Embryonic facial prominence (tissue), 1 donor: ENCODE measurements at regions not wholly inside any gene's neighbourhood (a gene's known extent, or its start where the extent isn't known, plus 50 kb on each side); places are given as distances from the start of the nearest gene placed in this dataset.

ENCODE experiments used
- DNase-seq: peaks from one replicate; pipeline ENCODE4 v3.0.0-alpha.2; 2016; ENCODE audit errors: extremely low spot score

DNA sequence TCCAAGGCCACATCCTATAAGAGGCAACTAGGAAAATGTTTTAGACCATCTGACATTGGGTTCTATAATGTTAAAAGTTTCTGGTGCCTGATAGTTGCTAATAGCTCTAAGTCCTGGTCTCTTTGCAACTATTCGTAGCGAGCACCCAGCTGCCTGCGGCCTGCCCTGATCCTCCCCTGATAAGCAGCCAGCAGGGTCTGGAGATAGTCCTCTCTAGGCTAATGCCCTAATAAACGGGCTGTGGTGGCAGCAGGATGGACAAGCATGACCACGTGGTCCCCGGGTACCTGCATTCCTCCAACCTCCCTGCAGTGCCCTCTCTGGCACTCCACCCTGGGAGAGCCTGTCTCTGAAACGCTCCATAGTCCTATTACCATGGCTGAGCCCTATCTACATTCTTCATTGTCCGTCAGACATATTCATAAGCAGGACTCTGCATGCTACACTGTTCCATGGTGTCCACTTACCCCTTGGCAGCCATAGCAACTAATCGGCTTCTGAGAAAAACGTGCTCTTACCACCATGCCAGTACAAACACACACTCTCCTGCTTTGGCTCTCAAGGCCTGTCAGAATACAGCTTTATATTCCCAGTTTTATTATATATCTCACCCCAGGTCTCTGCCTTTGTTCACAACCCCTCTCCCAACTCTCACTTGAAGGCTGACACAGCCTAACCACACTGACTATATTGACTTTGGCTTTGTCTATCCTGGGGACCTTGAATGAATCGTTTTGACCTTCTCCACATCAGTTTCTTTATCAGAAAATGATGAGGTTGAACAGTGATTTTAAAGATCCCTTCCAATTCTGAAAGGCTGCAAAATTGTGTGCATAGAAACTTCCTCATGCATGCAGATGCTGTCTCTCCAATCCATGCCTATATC lies 49.9 kb upstream of the DAPK1 start:
- DNase-seq: no peak
